ENCODE measurements at regions not wholly inside any gene's neighbourhood (a gene's known extent, or its start where the extent isn't known, plus 50 kb on each side); places are given as distances from the start of the nearest gene placed in this dataset.
"Not testable (repeated sequence)": the region's sequence is repeated elsewhere in the genome, so short reads cannot be mapped to it uniquely, and the experiment has no call there.

DNA sequence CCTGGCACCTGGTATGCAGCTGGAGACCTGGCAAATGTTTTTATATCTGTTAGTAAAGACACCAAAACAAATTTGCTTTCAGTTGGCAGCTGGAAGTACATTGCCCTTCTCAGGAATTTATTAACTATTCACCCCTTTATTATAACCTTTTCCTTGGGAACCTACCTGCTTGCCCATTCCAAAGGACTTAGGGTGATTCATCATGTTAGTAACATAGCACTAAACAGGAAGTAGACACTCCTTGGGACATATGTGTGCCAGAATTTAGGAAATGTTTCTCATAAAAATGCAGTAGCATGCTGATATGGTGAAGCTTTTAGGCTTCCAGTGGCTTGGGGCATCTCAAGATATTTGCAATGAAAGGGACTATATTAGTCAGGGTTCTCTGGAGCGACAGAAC lies 184.2 kb downstream of the DMAC1 start:
- no peak for DNase-seq

DNA sequence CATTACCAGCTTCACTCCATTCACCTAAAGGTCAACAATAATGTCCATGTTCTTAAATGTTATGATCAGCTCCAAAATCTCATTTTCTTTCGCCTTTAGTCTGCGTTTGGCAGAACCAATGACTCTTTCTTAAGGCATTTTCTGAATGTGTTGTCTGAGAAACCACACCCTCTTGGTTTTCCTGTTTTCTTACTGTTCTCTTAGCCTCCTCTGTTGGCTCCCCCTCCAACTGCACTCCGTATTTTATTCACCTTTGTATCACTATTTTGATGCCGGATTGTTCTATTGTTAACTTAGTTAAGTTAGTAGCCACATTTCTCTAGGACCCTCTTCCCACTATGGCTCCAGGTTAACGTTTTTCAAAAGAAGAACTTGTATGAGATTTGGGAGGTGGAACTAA lies 185.6 kb downstream of the DMAC1 start:
- no peak for DNase-seq

DNA sequence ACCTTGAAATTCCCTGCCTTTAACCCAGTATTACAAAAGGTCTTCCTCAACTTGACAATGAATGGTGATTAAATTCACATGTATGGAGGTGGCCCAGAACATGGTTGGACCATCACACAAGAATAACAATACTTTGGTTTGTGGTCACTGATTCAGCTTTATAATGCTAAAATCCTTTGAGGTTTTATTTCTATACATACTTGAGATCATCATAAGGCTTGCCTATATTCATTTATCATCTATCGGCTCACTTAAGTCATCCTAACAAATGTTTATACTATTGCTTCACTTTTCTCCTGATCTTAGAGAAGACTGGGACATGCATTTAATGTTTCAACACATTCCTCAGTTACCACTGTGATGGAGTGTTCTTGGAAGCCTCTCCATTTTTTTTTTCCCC lies 191.3 kb downstream of the DMAC1 start:
- no peak for DNase-seq

DNA sequence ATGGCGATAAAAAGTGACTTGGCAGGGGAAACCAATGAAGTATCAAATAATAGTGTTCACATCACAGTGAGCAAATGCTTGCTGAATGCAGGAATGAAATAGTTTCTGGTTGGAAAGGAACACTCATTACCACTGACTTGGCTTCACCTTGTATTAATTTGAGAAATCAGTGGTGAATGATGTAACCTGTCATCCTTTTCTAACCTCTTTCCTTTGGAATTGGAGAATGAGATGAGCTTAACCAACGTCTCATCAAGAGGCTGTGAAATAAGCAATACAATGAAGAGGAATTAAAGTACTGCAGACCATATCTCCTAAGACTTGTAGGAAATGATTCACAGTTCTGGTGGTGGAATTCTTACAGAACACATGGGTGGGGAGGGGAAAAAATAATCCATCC lies 192.2 kb downstream of the DMAC1 start:
- no peak for DNase-seq

DNA sequence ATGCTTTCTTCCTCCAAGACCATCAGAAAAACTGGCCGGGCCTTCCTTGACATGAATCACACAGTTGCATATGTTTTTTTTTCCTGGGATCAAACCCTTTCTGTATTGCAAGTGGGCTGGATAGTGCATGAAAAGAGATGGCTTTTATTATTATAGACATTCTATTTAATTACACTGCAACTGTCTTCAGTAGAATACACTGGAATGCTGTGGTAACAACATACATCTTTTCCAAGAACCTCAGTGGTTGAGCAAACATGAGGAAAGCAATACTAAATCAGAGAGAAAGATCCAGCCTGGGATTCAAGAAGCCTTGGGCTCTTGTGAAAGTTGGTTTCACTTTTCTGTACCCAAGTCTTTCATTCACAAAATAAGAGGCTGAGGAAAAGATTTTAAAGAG lies 193.0 kb downstream of the DMAC1 start:
- DNase-seq = no peak

DNA sequence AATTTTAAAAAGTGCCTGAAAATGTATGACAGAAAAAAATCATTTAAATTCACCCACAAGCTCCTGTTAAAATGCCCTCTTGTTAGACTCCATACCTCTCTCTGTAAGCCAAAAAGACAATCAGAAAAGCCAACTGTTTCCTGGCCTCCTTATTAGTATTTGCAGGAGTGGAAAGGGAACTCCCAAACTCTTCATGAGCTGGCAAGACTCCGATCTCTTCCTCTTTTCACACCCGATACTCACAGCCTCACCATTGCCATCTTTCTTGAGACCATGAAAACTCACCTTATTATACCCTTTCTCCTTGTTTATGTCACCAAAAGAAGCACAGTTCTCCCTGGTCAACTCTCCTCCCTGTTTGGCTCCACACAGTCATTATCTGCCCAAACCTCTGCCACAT lies 197.8 kb downstream of the DMAC1 start:
- no peak for DNase-seq

DNA sequence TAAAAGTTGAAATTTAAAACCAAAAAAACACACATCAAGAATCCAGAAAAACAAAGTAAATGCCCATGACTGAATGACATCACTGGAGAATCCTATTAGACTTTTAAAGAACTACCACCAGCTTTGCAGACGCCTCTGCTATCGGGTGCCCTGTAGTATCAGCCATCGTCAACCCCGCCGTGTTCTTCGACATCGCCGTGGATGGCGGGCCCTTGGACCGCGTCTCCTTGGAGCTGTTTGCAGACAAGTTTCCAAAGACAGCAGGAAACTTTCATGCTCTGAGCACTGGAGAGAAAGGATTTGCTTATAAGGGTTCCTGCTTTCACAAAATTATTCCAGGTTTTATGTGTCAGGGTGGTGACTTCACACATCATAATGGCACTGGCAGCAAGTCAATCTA lies 201.9 kb downstream of the DMAC1 start:
- no peak for DNase-seq

DNA sequence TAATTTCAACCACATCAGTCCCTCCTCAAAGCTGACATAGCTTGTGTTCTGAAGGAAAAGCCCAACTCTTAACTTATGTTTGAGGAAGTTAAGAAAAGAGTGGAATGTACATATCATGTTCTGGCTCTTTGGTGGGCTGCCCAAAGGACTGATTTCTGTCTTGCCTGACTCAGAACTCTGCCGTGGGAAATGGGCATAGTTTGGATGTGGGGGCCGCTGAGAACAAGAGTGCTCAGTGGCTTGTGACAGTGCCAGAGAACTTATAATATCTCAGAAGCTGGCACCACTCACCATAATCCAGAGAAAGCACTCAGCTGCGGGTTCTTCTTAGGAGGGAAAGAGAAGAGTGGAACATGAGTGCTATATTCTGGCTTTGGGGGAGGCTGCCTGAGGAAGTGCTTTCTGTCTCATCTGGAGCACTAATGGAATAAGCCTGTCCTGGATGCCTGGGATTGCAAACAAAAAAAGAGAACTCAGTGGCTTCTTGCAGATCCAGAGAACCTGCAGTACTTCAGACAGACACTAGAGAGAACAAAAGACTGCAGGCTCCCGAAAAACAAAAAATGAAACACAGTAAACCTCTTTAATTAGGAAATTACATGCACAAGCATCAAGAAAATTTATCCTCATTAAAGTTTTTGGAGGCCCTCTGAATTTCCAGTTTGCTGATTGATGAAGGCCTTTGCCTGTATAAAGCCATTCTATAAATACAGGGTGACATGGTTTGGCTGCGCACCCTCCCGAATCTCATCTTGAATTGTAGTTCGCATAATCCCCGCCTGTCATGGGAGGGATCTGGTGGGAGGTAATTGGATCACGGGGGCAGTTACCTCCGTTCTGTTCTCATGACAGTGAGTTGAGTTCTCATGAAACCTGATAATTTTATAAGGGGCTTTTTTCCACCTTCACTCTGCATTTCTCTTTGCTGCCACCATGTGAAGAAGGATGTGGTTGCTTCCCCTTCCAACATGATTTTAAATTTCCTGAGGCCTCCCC lies 207.0 kb downstream of the DMAC1 start:
- DNase-seq = no peak

DNA sequence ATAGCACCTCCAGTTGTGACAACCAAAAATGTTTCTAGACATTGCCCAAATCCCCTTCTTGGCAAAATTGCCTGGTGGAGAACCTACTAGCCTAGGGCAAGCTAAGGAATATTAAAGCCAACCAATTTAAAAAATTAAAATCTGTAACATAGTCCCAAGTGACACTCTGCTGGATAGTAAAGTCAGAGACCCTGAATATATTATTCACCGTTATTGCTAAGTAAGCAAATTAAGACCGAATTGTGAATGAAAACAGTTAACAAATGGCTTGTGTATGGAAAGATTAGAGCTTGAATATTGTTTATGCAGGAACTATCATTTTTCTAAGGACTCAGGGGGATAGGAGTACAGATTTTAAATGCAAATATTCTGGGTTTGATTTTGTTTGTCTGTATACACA lies 208.1 kb downstream of the DMAC1 start:
- DNase-seq = no peak

DNA sequence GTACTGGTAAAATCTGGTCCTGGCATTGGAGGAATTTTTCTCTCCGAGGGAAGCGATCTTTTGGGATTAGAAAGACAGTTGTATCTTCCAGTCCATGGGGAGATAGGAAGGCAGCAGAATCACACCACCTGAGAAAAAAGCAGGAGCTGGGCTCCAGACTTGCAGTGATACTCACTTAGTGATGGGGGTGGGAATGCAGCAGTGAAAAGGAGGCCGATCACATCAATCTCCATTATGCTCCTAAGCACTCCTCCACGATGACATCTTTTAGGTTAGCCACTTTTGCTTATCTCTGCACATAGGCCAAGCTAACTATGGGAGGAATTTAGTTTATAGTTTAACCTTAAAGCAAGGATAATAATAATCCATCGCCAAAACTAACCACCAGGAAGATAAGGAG lies 219.0 kb downstream of the DMAC1 start:
- DNase-seq = no peak

DNA sequence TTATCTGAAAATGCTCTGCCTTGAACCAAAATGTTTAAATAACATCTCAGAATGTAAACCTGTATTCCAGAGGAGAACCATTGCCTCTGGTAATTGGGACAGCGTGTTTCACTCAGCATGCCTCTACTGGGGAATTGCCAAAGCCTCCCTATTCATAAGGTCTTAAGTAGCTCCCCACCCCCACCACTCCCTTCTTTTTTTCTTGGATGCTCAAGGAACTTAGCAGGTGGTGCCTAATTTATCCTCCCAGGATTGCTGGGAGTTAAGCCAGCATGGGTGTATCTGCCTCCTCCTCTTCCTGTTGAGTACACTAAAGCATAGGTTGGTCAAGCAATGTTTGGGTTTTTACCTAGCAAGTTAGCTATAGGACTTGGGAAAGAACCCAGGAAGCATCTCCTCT lies 220.2 kb downstream of the DMAC1 start:
- DNase-seq = no peak

DNA sequence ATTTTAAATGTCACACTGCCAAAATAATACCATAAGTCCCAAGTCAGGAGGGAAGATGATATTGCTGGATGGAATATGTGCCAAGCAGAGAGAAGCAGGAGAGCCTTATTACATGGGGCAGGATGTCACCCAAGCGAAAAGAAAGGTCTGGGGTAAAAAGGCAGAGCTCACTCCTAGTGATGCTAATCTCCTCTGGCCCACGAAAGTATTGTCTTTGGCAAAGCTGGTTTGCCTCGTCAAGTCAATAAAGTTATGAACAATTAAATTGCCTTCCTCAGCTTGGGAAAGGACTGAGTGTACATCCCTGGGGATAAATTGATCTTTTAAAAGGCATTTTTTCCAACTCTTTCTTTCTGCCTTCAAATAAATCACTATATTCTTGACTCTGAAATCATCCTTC lies 220.6 kb downstream of the DMAC1 start:
- DNase-seq = no peak

DNA sequence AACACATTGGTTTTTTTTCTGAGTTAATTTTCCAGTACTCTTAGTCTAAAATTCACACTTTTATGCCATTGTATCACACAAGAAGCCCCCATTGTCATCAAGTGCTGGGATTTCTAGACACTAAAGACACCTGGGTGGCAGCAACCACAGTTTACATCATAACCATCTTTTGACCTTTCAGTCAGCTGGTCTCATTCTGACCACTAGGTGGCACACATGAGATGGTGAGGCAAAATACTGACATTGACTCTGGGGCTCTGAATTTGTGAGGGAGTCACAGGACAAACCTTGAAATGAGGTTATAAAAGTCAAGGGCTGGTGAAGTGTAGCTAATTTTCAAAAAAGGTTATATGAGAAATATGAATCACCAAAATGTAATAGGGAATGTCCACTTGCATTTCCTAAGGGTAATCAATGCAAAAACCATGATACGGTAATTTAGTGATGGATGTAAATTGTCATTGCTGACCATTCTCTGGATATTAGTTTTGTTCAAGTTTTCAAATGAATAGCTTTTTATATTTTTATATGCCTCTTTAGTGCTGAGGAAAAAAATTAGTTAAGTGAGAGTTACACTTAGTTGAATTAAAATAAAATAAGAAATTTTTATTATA lies 229.4 kb downstream of the DMAC1 start:
- peak; percentile 55 for DNase-seq

DNA sequence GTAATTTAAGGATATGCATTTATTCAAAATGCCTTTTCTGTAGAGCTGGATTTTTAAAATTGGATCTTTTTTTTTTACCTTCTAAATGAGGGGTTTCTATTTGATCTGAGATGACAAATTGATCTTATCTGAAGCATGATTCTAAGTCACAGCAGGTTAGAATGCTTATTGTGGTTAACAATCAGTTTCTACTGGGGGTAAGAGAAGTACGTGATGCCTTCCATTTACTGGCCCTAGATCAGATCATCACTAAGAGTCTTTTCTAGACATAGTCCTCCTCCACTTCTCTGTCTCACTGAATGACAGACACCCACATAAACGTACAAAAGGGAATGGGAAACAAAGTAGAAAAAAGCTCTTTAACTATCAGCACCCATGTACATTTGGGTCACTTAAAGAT lies 231.9 kb downstream of the DMAC1 start:
- no peak for DNase-seq

DNA sequence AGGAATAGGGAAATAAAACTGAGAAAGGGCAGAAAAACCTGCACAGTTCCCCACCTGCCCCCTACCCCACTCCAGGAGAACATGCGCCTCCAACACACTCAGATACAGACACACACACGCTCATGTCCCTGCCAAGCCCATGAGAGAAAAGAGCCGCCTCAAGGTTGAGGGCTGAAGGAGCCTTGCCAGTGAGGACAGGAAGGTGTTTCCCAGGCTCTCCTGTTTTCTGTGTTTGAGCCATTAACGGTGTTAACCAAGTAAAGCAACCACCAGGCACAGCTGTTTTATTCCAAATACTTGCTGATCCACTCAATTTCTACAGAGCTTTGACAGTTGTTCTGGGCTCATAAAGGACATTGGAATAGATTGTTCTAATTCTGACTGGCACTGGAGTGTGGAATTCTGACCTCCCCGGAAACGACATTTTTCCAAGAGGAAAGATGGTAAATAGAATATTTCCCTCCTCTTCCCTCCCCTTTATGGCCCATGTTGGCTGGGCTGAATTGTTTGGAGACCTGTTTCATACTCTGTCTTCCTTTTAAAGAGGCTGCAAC lies 238.0 kb downstream of the DMAC1 start:
- no peak for DNase-seq

DNA sequence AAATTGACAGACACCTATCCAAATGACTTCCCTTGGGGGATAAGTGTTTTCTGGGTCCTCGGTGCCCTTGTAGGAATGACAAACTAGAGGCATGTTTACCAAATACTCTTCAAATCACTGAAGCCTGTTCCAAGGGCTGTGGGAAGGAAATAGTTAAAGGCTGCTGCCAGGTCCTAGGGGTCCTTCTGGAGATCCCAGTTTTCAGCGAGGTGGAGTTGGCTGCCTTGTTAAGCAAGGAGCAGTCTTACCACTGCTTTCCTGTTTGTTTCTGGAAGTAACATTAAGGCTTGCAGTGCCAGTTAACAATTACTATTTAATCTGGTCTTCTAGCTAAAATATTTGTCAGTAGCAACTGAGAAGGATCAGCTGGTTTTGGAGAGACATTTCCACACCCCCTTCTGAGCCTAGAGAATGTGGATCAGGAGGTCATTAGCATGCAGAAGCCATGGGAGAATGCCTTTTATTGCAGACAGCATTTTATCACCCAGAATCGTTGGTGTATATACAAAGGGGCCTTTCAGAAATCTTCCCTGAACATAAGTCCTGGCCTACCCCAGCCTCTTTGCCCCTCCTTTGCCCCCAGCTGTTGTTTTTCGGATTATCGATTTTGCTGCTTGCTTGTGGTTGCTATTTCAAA lies 238.8 kb downstream of the DMAC1 start:
- no peak for DNase-seq

DNA sequence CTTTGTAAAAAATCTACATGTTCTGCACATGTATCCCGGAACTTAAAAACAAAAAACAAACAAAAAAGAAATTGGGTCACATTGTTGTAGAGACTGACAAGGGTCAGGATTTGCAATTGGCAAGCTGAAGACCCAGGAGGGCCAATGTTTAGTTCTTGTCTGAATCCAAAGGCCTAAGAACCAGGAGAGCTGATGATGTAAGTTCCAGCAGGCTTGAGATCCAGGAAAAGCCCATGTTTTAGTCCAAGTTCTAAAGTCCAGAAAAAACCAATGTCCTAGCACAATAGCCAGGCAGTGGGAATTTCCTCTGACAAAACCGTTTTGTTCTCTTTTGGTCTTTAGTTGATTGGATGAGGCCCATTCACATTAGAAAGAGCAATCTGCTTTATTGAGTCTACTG lies 244.9 kb downstream of the DMAC1 start:
- no peak for DNase-seq

DNA sequence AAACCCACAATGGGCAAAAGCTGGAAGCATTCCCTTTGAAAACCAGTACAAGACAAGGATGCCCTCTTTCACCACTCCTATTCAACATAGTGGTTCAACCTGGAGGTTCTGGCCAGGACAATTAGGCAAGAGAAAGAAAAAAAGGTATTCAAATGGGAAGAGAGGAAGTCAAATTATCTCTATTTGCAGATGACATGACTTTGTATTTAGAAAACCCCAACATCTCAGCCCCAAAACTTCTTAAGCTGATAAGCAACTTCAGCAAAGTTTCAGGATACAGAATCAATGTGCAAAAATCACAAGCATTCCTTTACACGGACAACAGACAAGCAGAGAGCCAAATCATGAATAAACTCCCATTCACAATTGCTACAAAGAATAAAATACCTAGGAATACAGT lies 246.9 kb downstream of the DMAC1 start:
- DNase-seq = not testable (repeated sequence)

DNA sequence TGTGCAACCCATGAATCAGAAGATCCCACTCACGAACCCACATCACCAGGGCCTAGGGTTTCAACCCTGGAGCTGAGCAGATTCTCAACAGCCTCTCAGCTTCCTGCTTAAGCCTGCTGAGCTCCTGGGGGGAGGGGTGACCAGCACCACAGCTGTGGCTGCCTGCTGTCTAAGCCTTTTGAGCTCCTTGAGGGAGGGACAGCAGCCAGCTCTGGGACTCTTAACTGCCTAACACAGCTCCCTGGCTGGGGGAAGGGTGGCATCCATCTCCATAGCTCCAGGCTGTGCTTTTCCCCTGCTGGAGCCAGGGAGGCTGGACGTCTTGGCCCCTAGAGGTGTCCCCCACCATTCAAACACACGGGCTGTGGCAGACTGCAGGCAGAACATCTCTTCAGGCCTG lies 250.3 kb downstream of the DMAC1 start:
- DNase-seq = no peak

DNA sequence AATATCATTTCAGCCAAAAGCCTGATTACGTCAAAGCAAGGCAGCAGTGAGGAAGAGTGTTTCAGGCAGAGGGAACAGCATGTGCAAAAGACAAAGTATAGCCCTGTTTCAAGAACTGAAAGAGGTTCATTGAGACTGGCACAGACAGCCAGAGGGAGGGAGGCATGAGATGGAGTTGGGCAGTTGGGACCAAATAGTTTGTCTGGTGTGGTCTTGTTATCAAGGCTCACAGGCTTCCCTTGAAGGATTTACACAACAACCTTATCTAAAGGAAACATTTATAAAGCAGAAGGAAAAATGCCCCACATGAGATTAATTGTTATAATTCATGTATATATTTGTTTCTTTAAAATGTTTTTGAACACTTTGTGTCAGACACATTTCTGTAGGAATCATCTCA lies 253.3 kb downstream of the DMAC1 start:
- no peak for DNase-seq

DNA sequence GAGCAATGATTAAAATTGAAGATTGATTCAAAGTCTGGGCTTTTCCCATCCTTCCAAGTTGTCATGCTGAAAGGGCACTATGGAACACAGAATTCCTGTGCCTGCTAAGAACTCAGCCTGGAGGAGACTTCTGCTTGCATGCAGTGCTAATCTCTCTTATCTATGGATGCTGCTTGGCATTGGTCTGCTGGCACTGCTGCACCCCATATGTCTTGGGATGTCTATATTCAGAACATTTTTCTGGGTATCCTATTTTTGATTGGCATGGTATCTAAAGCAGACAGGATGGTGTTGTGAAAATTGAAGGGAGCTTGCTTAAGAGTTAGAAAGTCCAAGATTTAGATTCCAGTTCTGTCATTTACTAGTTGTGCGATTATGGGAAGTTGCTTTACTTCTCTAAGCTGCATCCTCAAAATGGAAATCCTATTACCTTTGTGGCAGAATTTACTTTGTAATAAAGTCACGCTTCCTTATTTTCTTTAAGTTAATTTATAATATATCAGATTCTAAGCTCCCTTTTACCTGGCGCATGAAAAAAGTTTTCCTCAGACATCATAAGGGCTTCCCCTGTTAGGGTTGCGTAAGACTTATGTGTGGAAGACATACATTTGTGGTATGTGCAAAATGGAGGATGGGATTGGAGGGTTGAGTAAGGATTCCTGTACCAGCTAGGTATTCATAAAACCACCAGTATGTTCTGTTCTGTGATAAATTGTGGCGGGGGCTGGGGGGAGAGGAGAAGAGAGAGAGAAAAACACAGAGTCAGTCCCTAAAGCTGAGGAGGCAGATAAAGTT lies 254.0 kb downstream of the DMAC1 start:
- DNase-seq = no peak

DNA sequence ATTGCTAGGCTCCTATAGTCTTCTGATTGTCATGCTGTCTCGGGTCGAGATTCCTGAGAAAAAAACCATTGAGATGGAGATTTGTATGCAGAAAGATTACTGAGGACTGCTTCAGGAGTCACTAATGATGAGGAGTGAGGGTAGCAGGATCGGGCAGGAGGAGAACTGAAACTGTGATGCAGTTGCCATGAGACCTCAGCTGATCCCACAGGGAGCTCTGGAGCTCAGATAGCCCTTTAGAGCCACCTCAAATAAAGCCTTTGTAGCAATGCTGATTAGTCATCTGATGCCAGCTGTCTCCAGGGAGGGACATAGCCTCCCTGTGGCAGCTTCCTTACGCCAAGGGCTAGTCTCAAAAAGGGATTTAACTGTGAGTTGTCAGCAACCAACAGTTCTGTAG lies 256.9 kb downstream of the DMAC1 start:
- no peak for DNase-seq

DNA sequence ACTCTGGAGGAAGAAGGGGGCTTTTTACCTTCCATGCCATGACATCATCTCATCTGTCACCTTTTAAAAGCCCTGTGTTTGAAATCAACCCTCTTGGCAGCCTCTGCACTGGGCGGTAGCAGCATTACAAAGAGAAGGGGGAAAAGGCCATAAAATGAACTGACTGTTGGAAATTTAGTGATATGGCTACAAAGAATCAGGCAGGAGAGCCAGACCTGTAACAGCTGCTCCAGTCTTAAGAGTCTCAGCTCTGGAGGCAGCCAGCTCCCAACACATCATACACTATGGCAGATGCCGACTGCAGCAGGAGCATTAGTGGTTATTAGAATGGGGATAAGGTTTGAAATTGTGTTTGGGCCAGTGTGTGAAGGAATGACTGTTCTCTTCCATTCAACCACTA lies 257.5 kb downstream of the DMAC1 start:
- no peak for DNase-seq

Measured in activated naive CD4-positive, alpha-beta T cell treated with Interleukin-2 at 50 U/mL for 16 hours (primary cell).